ENCODE measurements at regions not wholly inside any gene's neighbourhood (a gene's known extent, or its start where the extent isn't known, plus 50 kb on each side); places are given as distances from the start of the nearest gene placed in this dataset.
"Not testable (repeated sequence)": the region's sequence is repeated elsewhere in the genome, so short reads cannot be mapped to it uniquely, and the experiment has no call there.

DNA sequence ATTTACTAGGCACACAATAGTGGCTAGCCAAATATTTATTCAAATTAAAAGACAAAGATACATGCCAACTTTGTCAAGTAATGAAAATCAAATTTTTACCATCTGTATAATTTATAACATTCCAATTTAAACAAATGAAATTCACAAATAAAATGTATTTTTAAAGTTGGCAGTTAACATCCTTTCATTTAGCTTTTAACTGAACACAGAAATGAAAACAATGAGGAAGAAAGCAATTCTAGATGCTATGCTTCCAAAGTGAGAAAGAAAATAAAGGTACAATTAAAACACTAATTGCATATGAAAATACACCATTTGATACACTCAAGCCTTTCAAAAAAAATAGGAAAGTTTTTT lies 123.1 kb downstream of the MPP7 start:
- no peak for DNase-seq (ENCODE audit: low read depth)
- TF ChIP-seq, protein P1, sequence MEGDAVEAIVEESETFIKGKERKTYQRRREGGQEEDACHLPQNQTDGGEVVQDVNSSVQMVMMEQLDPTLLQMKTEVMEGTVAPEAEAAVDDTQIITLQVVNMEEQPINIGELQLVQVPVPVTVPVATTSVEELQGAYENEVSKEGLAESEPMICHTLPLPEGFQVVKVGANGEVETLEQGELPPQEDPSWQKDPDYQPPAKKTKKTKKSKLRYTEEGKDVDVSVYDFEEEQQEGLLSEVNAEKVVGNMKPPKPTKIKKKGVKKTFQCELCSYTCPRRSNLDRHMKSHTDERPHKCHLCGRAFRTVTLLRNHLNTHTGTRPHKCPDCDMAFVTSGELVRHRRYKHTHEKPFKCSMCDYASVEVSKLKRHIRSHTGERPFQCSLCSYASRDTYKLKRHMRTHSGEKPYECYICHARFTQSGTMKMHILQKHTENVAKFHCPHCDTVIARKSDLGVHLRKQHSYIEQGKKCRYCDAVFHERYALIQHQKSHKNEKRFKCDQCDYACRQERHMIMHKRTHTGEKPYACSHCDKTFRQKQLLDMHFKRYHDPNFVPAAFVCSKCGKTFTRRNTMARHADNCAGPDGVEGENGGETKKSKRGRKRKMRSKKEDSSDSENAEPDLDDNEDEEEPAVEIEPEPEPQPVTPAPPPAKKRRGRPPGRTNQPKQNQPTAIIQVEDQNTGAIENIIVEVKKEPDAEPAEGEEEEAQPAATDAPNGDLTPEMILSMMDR (IDR thresholded peaks at IDR 0.05; ENCODE audit: insufficient read depth, low read length, poor library complexity, severe bottlenecking), result no peak
- Histone ChIP-seq H3K36me3 (ENCODE audit: control insufficient read depth, insufficient read depth, low read length) (no peaks in the 10 kb centered on the region), H3K4me3 (ENCODE audit: low read depth, low read length) (no peak overlapping the region), H3K27me3 (ENCODE audit: control insufficient read depth, insufficient read depth, low read length) (no peaks in the 10 kb centered on the region)

DNA sequence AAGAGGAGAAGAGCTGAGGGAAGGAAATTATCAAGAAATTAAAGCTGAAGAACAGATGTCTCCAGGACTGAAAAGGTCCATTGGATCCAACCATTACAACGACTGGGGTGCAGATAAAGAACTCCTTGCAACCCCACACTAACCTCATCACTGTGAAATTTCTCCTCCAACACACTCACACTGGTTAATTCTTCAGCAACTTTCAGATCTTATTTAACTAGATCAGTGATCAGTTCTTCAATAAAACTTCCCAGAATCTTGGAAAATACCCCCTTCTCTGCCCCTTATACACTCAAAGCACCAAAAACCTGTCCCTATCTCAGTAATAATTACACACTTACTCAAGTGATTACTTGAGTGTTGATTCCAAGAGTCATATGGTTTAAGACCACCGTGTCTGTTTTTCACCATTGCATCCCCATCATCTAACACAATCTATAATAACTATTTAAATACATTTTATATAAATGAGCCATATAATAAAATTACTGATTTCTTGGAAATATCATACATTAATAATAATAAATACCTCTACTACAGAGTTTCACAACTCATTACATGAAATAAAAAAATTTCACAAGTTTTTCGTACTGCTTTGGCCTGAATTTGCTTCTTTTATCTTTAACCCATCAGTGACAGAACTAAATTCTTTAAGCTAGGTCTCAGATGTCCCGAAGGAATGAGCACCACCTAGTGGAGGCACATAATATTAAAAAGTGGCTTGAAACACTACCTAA lies 123.7 kb downstream of the MPP7 start:
- no peak for DNase-seq (ENCODE audit: low read depth)
- H3K4me3 ChIP-seq (ENCODE audit: low read depth, low read length), result no peak overlapping the region

GRCh38 chr10:28177944-28178637 lies 124.8 kb downstream of the MPP7 start:
- no peaks in the 10 kb centered on the region for H3K36me3 ChIP-seq (ENCODE audit: control insufficient read depth, insufficient read depth, low read length)
- no peak overlapping the region for H3K4me3 ChIP-seq (ENCODE audit: low read depth, low read length)
- no peaks in the 10 kb centered on the region for H3K27me3 ChIP-seq (ENCODE audit: control insufficient read depth, insufficient read depth, low read length)
- TF ChIP-seq, protein P1 (IDR thresholded peaks at IDR 0.05; ENCODE audit: insufficient read depth, low read length, poor library complexity, severe bottlenecking), result no peak
- no peak for DNase-seq (ENCODE audit: low read depth)

More for the DNA sequence above, 123.7 kb downstream of the MPP7 start:
- TF ChIP-seq, protein P1 (IDR thresholded peaks at IDR 0.05; ENCODE audit: insufficient read depth, low read length, poor library complexity, severe bottlenecking), result peak; percentile 68
- no peaks in the 10 kb centered on the region for H3K36me3 ChIP-seq (ENCODE audit: control insufficient read depth, insufficient read depth, low read length)
- H3K27me3 ChIP-seq (ENCODE audit: control insufficient read depth, insufficient read depth, low read length), result no peaks in the 10 kb centered on the region

DNA sequence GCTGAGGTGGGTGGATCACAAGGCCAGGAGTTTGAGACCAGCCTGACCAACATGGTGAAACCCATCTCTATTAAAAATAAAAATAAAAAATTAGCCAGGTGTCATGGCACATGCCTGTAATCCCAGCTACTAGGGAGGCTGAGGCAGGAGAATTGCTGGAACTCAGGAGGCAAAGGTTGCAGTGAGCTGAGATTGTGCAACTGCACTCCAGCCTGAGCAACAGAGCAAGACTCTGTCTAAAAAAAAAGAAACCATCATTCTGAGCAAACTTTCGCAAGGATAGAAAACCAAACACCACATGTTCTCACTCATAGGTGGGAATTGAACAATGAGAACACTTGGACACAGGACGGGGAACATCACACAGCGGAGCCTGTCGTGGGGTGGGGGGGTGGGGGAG lies 126.4 kb downstream of the MPP7 start:
- DNase-seq (ENCODE audit: low read depth); H3K4me3 ChIP-seq (ENCODE audit: low read depth, low read length); H3K27me3 ChIP-seq (ENCODE audit: control insufficient read depth, insufficient read depth, low read length); H3K36me3 ChIP-seq (ENCODE audit: control insufficient read depth, insufficient read depth, low read length): not testable (repeated sequence)

DNA sequence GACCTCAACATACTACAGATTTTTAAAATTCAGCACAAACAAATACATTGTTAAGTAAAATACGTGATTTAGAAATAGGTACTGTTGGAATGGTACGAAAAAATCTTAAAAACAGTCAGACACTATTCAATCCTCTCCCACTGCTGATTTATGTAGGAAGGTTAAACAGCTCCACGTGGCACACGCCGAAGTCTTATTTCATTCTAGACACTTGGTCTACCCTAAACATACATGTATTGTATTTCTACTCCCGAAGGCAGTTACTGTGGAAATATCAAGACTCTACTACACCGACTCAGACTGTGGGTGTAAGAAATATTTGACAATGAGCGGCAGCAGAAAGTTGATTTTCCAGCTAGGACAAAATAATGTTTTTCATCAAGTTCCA lies 130.6 kb downstream of the MPP7 start:
- DNase-seq (ENCODE audit: low read depth), result no peak
- H3K27me3 ChIP-seq (ENCODE audit: control insufficient read depth, insufficient read depth, low read length), result no peaks in the 10 kb centered on the region
- TF ChIP-seq, protein P1 (IDR thresholded peaks at IDR 0.05; ENCODE audit: insufficient read depth, low read length, poor library complexity, severe bottlenecking), result no peak
- H3K4me3 ChIP-seq (ENCODE audit: low read depth, low read length), result no peak overlapping the region
- H3K36me3 ChIP-seq (ENCODE audit: control insufficient read depth, insufficient read depth, low read length), result no peaks in the 10 kb centered on the region

DNA sequence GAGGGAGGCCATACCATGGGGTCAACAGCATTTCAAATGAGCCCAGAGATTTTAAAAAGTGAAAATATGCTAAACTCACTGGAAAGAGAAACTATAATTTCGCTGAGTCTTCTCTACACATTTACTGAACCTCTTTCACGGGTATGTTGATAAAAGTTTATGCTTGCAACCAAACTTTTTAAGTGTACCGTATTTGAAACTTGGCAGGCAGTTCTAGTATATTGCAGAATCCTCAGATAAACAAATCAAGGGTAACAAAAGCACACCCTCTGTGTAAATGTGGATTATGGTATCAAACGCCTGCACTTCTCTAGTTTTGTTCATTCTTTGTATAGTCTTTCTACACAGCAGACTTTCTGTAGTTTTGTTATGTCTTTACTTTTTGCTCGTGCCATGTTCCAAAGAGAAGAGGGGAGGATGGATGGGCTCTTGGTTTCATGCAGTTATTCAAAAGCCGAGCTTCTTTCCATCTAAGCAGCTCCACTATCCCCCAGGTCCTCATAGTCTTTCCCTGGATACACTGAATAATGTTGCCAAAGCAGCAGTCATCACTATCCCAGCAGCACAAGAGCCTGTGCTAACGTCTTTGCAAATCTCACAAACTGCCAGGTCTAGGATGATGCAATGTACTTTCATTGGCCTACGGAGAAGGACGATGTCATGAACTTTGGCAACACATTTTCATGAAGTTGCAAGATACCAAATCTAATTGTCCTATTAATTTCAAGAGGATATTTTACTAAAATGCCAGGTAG lies 131.2 kb downstream of the MPP7 start:
- H3K36me3 ChIP-seq (ENCODE audit: control insufficient read depth, insufficient read depth, low read length), result no peaks in the 10 kb centered on the region
- no peak for DNase-seq (ENCODE audit: low read depth)
- no peak overlapping the region for H3K4me3 ChIP-seq (ENCODE audit: low read depth, low read length)
- TF ChIP-seq, protein P1 (IDR thresholded peaks at IDR 0.05; ENCODE audit: insufficient read depth, low read length, poor library complexity, severe bottlenecking), result no peak
- H3K27me3 ChIP-seq (ENCODE audit: control insufficient read depth, insufficient read depth, low read length), result no peaks in the 10 kb centered on the region

All from kidney epithelial cell (primary cell).